AG10803 (cell line): ENCODE measurements at regions not wholly inside any gene's neighbourhood (a gene's known extent, or its start where the extent isn't known, plus 50 kb on each side); places are given as distances from the start of the nearest gene placed in this dataset.

ENCODE experiments used
- DNase-seq: peaks from one replicate; pipeline ENCODE4 v3.0.0; 2010; ENCODE audit warnings: low read depth
- H3K4me3 ChIP-seq: 2 replicates; pipeline ENCODE4 v1.5.1; 2011; ENCODE audit warnings: mild to moderate bottlenecking, low read length, control low read depth
- CTCF ChIP-seq: conservative IDR thresholded peaks from 2 replicates; pipeline ENCODE4 v1.5.1; 2011; ENCODE audit warnings: mild to moderate bottlenecking, low read length, control low read depth, inconsistent platforms

- no peak for DNase-seq
Measured at GRCh38 chr15:69939513-69940440, 157.9 kb downstream of the TLE3 start.

GRCh38 chr15:69940441-69941300 lies 157.0 kb downstream of the TLE3 start:
- no peak for TF ChIP-seq CTCF
- no peak for DNase-seq
- no peak overlapping the region for H3K4me3 ChIP-seq

More at GRCh38 chr15:69939513-69940440, 157.9 kb downstream of the TLE3 start:
- TF ChIP-seq CTCF = no peak
- H3K4me3 ChIP-seq = no peak overlapping the region

GRCh38 chr15:69941301-69941605 lies 156.5 kb downstream of the TLE3 start:
- no peak overlapping the region for H3K4me3 ChIP-seq
- no peak for TF ChIP-seq CTCF
- no peak for DNase-seq

- no peak for TF ChIP-seq CTCF
Measured at GRCh38 chr15:69941706-69942495, 155.8 kb downstream of the TLE3 start.

GRCh38 chr15:69943637-69944036 lies 154.1 kb downstream of the TLE3 start:
- H3K4me3 ChIP-seq = no peak overlapping the region
- DNase-seq = no peak
- TF ChIP-seq CTCF = no peak

More at GRCh38 chr15:69941706-69942495, 155.8 kb downstream of the TLE3 start:
- no peak overlapping the region for H3K4me3 ChIP-seq
- no peak for DNase-seq

- TF ChIP-seq CTCF = no peak
- H3K4me3 ChIP-seq = no peak overlapping the region
- DNase-seq = no peak
Measured at GRCh38 chr15:69945729-69946128, 152.0 kb downstream of the TLE3 start.
